ENCODE measurements at regions not wholly inside any gene's neighbourhood (a gene's known extent, or its start where the extent isn't known, plus 50 kb on each side); places are given as distances from the start of the nearest gene placed in this dataset.

DNA sequence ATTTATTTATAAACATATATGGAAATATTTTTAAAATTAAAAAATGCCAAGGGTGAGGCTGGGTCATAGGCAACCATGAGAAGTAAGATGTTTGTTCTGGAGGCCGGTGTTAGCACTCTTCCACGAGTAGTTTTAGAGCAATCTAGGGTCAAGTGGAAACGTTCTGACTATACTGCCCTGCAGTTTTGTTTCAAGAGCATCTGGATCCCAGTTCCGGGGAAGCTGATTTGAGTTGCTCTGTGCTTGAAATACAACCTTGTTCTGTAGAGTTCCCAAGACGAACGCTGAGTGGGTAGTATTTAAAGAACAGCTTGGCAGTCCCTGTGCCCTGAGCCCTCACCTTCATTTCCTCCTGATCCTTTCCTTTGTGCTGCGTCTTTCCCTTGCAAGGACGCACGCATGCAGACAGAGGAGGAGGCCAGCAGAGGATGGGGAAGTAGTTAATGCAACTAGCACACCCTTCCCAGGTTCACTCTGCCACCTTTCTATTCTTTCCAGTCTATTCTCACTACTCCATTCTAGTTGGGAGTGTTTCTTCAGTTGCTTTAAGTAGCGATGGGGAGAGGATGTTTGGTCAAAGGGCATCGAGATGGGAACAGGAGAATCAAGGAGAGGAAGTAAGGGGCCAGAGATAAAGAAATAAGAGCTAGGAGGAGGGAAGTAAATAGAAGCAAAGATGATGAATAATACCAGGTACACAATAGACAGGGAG lies 68.3 kb upstream of the ZSWIM6 start:
- TF ChIP-seq, protein P1, sequence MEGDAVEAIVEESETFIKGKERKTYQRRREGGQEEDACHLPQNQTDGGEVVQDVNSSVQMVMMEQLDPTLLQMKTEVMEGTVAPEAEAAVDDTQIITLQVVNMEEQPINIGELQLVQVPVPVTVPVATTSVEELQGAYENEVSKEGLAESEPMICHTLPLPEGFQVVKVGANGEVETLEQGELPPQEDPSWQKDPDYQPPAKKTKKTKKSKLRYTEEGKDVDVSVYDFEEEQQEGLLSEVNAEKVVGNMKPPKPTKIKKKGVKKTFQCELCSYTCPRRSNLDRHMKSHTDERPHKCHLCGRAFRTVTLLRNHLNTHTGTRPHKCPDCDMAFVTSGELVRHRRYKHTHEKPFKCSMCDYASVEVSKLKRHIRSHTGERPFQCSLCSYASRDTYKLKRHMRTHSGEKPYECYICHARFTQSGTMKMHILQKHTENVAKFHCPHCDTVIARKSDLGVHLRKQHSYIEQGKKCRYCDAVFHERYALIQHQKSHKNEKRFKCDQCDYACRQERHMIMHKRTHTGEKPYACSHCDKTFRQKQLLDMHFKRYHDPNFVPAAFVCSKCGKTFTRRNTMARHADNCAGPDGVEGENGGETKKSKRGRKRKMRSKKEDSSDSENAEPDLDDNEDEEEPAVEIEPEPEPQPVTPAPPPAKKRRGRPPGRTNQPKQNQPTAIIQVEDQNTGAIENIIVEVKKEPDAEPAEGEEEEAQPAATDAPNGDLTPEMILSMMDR (conservative IDR thresholded peaks at IDR 0.05 in 1 of 2, IDR thresholded peaks at IDR 0.05 in 1 of 2; ENCODE audit: low read depth in 1 of 2, low read length in 2 of 2) = no peak
- no peak for TF ChIP-seq EZH2 (IDR thresholded peaks at IDR 0.05; ENCODE audit: low read length, missing control alignments)
